ENCODE measurements at regions not wholly inside any gene's neighbourhood (a gene's known extent, or its start where the extent isn't known, plus 50 kb on each side); places are given as distances from the start of the nearest gene placed in this dataset.

DNA sequence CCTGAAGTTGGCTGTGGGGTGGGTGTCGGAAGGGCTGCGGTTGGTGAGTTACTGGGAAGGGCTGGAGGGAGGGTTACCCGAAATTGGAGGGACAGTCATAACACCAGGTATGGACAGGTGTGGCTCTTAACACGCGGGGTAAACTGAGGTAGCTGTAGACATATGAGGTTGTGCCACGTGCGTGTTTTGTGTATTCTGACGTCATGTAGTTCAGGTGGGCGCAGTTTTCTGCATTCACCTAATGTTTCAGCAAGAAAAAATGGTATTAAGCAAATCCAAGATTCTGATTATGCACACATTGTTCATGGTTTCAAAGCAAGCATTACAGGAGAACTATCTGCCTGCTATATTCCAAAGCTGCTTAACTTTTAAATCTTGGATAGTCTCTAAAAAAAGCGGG is 83.5 kb upstream of the GPM6B start:
- Histone ChIP-seq H3K9me3 (ENCODE audit: low read length) (no peaks in the 10 kb centered on the region), H3K79me2 (ENCODE audit: insufficient read depth, low read length) (no peaks in the 10 kb centered on the region), H4K20me1 (ENCODE audit: insufficient read depth, low read length) (no peaks in the 10 kb centered on the region), H3K27me3 (ENCODE audit: control insufficient read depth in 1 of 2, insufficient read depth in 2 of 2, low read length in 2 of 2) (no peaks in the 10 kb centered on the region), H3K9ac (ENCODE audit: insufficient read depth, low read depth, low read length) (no peak overlapping the region), H3K4me2 (ENCODE audit: low read depth, low read length) (no peak overlapping the region), H3K4me1 (ENCODE audit: insufficient read depth, low read length) (no peaks in the 10 kb centered on the region), H3K36me3 (replicated peaks in 1 of 2; ENCODE audit: control insufficient read depth in 1 of 2, insufficient read depth in 2 of 2, low read length in 2 of 2) (no peaks in the 10 kb centered on the region), H2AFZ (ENCODE audit: low read length) (no peak overlapping the region), H3K27ac (ENCODE audit: extremely low read length, insufficient read depth, low read length) (no peak overlapping the region), H3K4me3 (replicated peaks in 1 of 3; ENCODE audit: insufficient read depth in 1 of 3, low read depth in 2 of 3, low read length in 3 of 3) (no peak overlapping the region)
- CTCF ChIA-PET (ENCODE audit: low intra/inter-chr PET ratio, low total read pairs) = no interaction called here
- no peak for DNase-seq (ENCODE audit: low spot score)
- in situ Hi-C loops (cut with HindIII; ENCODE audit: extremely low pct_ligation_motif_present, low pct_unique_long_range_greater_than_20kb) (no loop called here), intact Hi-C loops (cut with micrococcal nuclease; ENCODE audit: unreplicated experiment) (no loop called here)
- no TSS peak for BruUV-seq (replicated peaks)
- TF ChIP-seq CBX2 (IDR thresholded peaks at IDR 0.05; ENCODE audit: low read depth, low read length) (no peak), CBX2 (CRISPR knock-in tag; IDR thresholded peaks at IDR 0.05; ENCODE audit: low read depth) (no peak), ZNF614 (CRISPR knock-in tag; IDR thresholded peaks at IDR 0.05; ENCODE audit: borderline replicate concordance) (no peak), SETDB1 (CRISPR knock-in tag; IDR thresholded peaks at IDR 0.05; ENCODE audit: borderline replicate concordance) (no peak), FOXO1 (CRISPR knock-in tag; IDR thresholded peaks at IDR 0.05) (no peak), ZNF143 (CRISPR knock-in tag; IDR thresholded peaks at IDR 0.05) (no peak), ZNF770 (CRISPR knock-in tag; IDR thresholded peaks at IDR 0.05) (no peak), ZMYM2 (CRISPR knock-in tag; IDR thresholded peaks at IDR 0.05) (no peak), CREB1 (IDR thresholded peaks at IDR 0.05) (peak; percentile 71), CREB1 (CRISPR knock-in tag; IDR thresholded peaks at IDR 0.05) (no peak), ATF7 (IDR thresholded peaks at IDR 0.05) (peak; percentile 63; the same call in 1 of the 2 replicates), ATF7 (CRISPR knock-in tag; IDR thresholded peaks at IDR 0.05) (no peak), FOXJ3 (CRISPR knock-in tag; IDR thresholded peaks at IDR 0.05; ENCODE audit: borderline replicate concordance) (no peak), RARA (CRISPR knock-in tag; IDR thresholded peaks at IDR 0.05) (no peak)
- TF ChIP-seq, protein P1, sequence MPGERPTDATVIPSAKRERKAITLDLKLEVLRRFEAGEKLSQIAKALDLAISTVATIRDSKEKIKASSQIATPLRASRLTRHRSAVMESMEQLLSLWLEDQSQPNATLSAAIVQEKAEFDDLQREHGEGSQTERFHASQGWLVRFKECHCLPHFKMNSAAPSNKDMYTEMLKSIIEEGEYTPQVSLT (CRISPR knock-in tag; IDR thresholded peaks at IDR 0.05; ENCODE audit: borderline replicate concordance, low read depth) = no peak
- ATAC-seq = no peak
- POLR2A ChIA-PET = no interaction called here
- no peak for FAIRE-seq
- 18% methylated on average over 6 of the region's 10 CpGs for WGBS (ENCODE audit: low lambda C conversion rate)

All from HepG2 (cell line).